GM23248 (cell line): ENCODE measurements at regions not wholly inside any gene's neighbourhood (a gene's known extent, or its start where the extent isn't known, plus 50 kb on each side); places are given as distances from the start of the nearest gene placed in this dataset.
"Not testable (repeated sequence)": the region's sequence is repeated elsewhere in the genome, so short reads cannot be mapped to it uniquely, and the experiment has no call there.

Experiments
- DNase-seq: peaks from one replicate; pipeline ENCODE4 v3.0.0-alpha.2; 2015
- H2AFZ ChIP-seq: fragments of 200-600 bp; sonication (generic); 2 replicates; pipeline ENCODE4 v1.6.1; 2016; ENCODE audit warnings: antibody characterized with exemption
- H3F3A ChIP-seq: fragments of 200-600 bp; sonication (generic); 2 replicates; pipeline ENCODE4 v1.6.1; 2016; ENCODE audit warnings: mild to moderate bottlenecking, antibody characterized with exemption, mixed run types; ENCODE audit not compliant: insufficient read depth
- H3K27ac ChIP-seq: fragments of 200-600 bp; sonication (generic); 2 replicates; pipeline ENCODE4 v1.5.1; 2016; ENCODE audit warnings: mild to moderate bottlenecking
- H3K27me3 ChIP-seq: fragments of 200-600 bp; sonication (generic); replicated peaks from 2 replicates; pipeline ENCODE4 v1.6.1; 2016; ENCODE audit warnings: mild to moderate bottlenecking; ENCODE audit not compliant: insufficient read depth
- H3K36me3 ChIP-seq: fragments of 200-600 bp; sonication (generic); 2 replicates; pipeline ENCODE4 v1.6.1; 2016; ENCODE audit warnings: low read depth, mild to moderate bottlenecking
- H3K4me1 ChIP-seq: fragments of 200-600 bp; sonication (generic); 2 replicates; pipeline ENCODE4 v1.6.1; 2016; ENCODE audit warnings: mild to moderate bottlenecking; ENCODE audit not compliant: insufficient read depth
- H3K4me2 ChIP-seq: fragments of 200-600 bp; sonication (generic); one replicate; pipeline ENCODE4 v1.6.1; 2016; ENCODE audit warnings: mild to moderate bottlenecking; ENCODE audit not compliant: unreplicated experiment
- H3K4me3 ChIP-seq: fragments of 200-600 bp; sonication (generic); 2 replicates; pipeline ENCODE4 v1.5.1; 2016; ENCODE audit warnings: mild to moderate bottlenecking
- H3K79me2 ChIP-seq: fragments of 200-600 bp; sonication (generic); 2 replicates; pipeline ENCODE4 v1.6.1; 2016; ENCODE audit warnings: mild to moderate bottlenecking; ENCODE audit not compliant: insufficient read depth
- H3K9ac ChIP-seq: fragments of 200-600 bp; sonication (generic); 2 replicates; pipeline ENCODE4 v1.6.1; 2016; ENCODE audit warnings: mild to moderate bottlenecking
- H3K9me2 ChIP-seq: fragments of 200-600 bp; sonication (generic); 2 replicates; pipeline ENCODE4 v1.6.1; 2016; ENCODE audit warnings: mixed run types, mild to moderate bottlenecking, moderate library complexity; ENCODE audit not compliant: insufficient read depth
- H3K9me3 ChIP-seq: fragments of 200-600 bp; sonication (generic); one replicate; pipeline ENCODE4 v1.6.1; 2017; ENCODE audit warnings: low read depth
- H4K20me1 ChIP-seq: fragments of 200-600 bp; sonication (generic); 2 replicates; pipeline ENCODE4 v1.6.0; 2016; ENCODE audit not compliant: insufficient read depth
- EZH2 ChIP-seq: fragments of 200-600 bp; sonication (generic); IDR thresholded peaks from 2 replicates; pipeline ENCODE4 v1.6.1; 2018; ENCODE audit warnings: antibody characterized with exemption, mild to moderate bottlenecking; ENCODE audit not compliant: insufficient read depth, poor library complexity, severe bottlenecking
- EZH2phosphoT487 ChIP-seq: fragments of 200-600 bp; sonication (generic); IDR thresholded peaks from 2 replicates; pipeline ENCODE4 v1.6.1; 2018; ENCODE audit warnings: antibody characterized with exemption, moderate library complexity, mild to moderate bottlenecking, low read depth; ENCODE audit not compliant: insufficient read depth
- WGBS, 2 experiments: methylation state at CpG; one replicate each; pipeline ENCODE4 v1.1.6; 2015 to 2017; ENCODE audit warnings: low lambda C conversion rate in 2 of 2, low coverage in 1 of 2; ENCODE audit errors: missing lambda C conversion rate in 2 of 2; 5-methylcytosine and 5-hydroxymethylcytosine counted together
- in situ Hi-C: fragments of 300-500 bp; cut with MboI; formaldehyde crosslinking; loops from 2 replicates; pipeline ENCODE4 v1.15.0; 2020

- in situ Hi-C loops, result no loop called here
- Histone ChIP-seq H3K9me3 (no peaks in the 10 kb centered on the region), H3K27me3 (peaks cover 18% of the 10 kb centered on the region), H3F3A (no peaks in the 10 kb centered on the region), H4K20me1 (no peaks in the 10 kb centered on the region), H3K4me1 (no peaks in the 10 kb centered on the region), H3K9ac (no peak overlapping the region), H3K79me2 (no peaks in the 10 kb centered on the region), H3K9me2 (no peaks in the 10 kb centered on the region), H3K36me3 (no peaks in the 10 kb centered on the region), H2AFZ (no peak overlapping the region), H3K4me2 (no peak overlapping the region), H3K4me3 (no peak overlapping the region), H3K27ac (no peak overlapping the region)
- 11 to 18% methylated on average over 8 of the region's 8 CpGs for WGBS, 2 experiments
- TF ChIP-seq EZH2phosphoT487, result no peak
- no peak for TF ChIP-seq EZH2
- DNase-seq, result no peak
Measured at GRCh38 chr9:135307300-135307699, 172.3 kb upstream of the PPP1R26 start.

DNA sequence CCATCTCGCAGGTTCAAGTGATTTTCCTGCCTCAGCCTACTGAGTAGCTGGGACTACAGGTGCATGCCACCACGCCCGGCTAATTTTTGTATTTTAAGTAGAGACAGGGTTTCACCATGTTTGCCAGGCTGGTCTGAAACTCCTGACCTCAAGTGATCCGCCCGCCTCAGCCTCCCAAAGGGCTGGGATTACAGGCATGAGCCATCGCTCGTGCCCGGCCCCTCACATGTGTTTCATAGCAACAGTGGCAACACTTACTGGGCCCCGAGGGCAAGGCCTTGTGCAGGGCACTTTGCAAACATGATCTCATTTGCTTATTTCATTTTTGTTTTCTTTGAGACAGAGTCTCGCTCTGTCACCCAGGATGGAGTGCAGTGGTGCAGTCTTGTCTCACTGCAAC lies 171.7 kb upstream of the PPP1R26 start:
- 25 to 34% methylated on average over 10 of the region's 10 CpGs for WGBS, 2 experiments
- not testable (repeated sequence) for H3K4me3 ChIP-seq

DNA sequence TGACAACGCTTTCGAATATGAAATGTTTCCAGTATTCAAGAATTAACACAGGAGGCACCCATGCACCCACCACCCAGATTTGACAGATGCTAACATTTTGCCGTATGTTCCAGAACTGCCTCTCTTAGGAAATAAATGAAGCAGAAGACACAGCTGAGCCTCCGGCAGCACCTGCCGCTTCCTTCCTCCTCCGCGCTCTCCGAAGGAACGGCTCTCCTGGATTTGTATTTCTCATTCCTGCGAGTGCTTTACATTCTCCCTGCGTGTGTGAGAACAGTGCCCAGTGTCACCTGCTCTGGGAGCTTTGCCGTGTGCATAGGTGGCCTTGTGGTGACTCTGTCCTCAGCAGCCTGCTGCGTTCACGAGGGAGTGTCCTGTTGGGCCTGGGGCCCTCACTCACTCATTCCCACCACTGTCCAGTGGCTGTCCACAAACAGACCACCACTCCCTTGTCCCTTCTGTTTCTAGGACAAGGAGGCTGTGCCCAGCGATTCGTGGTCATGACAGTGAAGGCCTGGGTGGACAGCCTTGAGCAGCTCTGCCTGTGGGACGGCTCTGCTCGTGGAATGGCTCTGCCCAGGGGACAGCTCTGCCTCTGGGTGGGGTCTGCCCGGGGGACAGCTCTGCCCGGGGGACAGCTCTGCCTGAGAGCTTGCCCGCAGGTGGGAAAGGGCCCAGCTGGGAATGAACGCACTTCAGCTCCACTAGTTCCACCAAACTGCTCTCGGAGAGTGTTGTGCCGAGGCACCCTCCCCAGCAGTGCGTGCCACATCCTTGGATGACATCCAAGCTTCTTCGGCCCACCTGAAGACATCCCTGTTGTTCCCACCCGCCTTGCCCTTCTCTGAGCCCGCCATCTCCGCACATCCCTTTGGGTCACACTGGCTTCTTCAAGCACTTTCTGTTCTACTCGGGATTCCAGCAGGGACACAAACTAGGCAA lies 170.5 kb upstream of the PPP1R26 start:
- WGBS, 2 experiments, result 44 to 50% methylated on average over 30 of the region's 30 CpGs
- Histone ChIP-seq H3K9me3 (no peaks in the 10 kb centered on the region), H3K4me2 (no peak overlapping the region), H3K36me3 (no peaks in the 10 kb centered on the region), H3K27ac (no peak overlapping the region), H4K20me1 (no peaks in the 10 kb centered on the region), H3F3A (no peaks in the 10 kb centered on the region), H3K79me2 (no peaks in the 10 kb centered on the region), H3K9ac (no peak overlapping the region), H3K9me2 (no peaks in the 10 kb centered on the region), H2AFZ (no peak overlapping the region), H3K4me3 (no peak overlapping the region), H3K27me3 (peaks cover 9% of the 10 kb centered on the region), H3K4me1 (no peaks in the 10 kb centered on the region)
- TF ChIP-seq EZH2phosphoT487, result no peak
- TF ChIP-seq EZH2, result no peak
- in situ Hi-C loops, result no loop called here
- DNase-seq, result no peak

More for the DNA sequence above, 171.7 kb upstream of the PPP1R26 start:
- H2AFZ ChIP-seq, H4K20me1 ChIP-seq, H3K27ac ChIP-seq, H3K9me2 ChIP-seq, H3K36me3 ChIP-seq, H3F3A ChIP-seq, H3K9me3 ChIP-seq, in situ Hi-C loops, DNase-seq, H3K4me2 ChIP-seq, H3K79me2 ChIP-seq, H3K4me1 ChIP-seq, H3K9ac ChIP-seq: not testable (repeated sequence)
- H3K27me3 ChIP-seq, result peaks cover 12% of the 10 kb centered on the region

GRCh38 chr9:135309763-135310125 lies 169.8 kb upstream of the PPP1R26 start:
- Histone ChIP-seq H3K4me2 (no peak overlapping the region), H4K20me1 (no peaks in the 10 kb centered on the region), H3K4me3 (no peak overlapping the region), H3K4me1 (no peaks in the 10 kb centered on the region), H3K9me3 (no peaks in the 10 kb centered on the region), H3K9me2 (no peaks in the 10 kb centered on the region), H3K9ac (no peak overlapping the region), H2AFZ (no peak overlapping the region), H3K27me3 (peaks cover 9% of the 10 kb centered on the region), H3K79me2 (no peaks in the 10 kb centered on the region), H3K36me3 (no peaks in the 10 kb centered on the region), H3F3A (no peaks in the 10 kb centered on the region), H3K27ac (no peak overlapping the region)
- DNase-seq, result no peak
- in situ Hi-C loops, result no loop called here
- TF ChIP-seq EZH2phosphoT487 (no peak), EZH2 (no peak)
- 51% methylated on average over 11 of the region's 11 CpGs for WGBS, 2 experiments
